T-helper 9 cell (primary cell): ENCODE measurements at regions not wholly inside any gene's neighbourhood (a gene's known extent, or its start where the extent isn't known, plus 50 kb on each side); places are given as distances from the start of the nearest gene placed in this dataset.

Experiments used
- DNase-seq: peaks from one replicate; pipeline ENCODE4 v3.0.0-alpha.2; 2020

DNA sequence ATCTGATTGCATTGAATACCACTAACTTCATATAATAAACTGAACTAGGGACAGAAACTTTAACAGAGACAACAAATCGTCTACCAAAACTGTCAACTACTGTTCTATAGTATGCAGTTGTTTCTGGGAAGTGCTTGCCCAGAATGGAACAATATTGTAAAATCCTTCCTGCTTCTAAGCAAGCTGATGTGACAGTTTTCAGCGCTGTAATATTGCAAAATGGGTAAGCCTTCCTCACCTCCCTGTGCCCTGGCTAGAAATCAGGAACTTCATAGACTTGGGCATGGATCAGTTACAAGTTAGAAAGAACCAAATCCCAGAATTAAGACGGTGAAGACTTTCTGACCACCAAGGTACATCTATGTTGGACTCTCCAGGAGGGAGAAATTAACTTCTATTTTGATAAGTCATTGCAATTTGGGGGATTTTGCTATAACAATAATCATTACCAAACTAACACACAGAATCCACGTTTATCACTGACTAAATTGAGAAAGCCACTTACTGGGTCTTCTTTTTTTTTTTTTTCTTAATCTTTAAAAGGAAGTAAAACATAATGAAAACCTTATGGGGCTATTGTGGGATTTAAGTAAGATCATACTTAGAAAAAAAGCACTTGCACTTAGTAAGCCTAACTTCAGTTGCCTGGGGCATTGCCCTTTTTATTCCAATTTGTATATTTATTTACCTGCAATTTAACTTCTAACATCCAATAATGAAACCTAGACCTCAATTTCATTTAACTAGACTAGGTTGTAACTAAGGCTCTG is 261.5 kb downstream of the TRIB2 start:
- DNase-seq = no peak

DNA sequence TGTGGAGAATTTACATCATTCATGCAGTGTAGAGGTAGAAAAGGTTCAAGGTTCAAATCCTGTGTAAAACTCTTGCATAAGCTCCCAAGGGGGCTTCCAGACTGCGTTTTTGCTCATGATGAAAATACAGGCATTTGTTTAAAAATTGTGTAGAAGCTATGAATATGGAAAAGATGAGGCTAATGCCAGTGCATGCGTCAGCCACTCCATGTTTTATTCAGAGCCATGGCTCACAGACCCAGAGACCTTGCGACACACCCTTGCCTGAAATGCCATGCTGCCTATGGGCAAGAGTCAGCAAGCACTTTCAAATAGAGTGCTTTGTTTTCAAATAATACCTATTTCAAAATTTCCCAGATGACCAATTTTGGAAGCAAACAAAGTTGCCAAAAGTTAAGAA is 262.3 kb downstream of the TRIB2 start:
- DNase-seq = no peak

DNA sequence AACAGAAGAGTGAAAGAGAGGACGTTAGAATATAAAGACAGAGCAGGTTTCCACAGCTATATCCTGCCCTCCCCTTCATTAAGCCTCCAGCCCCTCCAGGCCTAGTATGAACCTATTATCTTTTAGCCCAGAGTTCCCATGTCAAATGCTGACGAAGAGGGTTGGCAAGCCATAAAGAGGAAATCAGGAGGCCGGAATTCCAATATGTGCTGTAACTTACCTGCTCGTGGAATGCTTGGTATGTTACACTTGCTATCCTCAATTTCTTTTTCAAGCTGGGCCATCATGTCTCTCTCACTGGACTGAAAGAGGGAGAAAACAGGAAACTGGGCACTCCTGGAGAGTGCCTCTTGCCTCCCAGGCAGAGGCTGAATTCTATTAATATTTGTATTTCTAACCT is 264.1 kb downstream of the TRIB2 start:
- no peak for DNase-seq

DNA sequence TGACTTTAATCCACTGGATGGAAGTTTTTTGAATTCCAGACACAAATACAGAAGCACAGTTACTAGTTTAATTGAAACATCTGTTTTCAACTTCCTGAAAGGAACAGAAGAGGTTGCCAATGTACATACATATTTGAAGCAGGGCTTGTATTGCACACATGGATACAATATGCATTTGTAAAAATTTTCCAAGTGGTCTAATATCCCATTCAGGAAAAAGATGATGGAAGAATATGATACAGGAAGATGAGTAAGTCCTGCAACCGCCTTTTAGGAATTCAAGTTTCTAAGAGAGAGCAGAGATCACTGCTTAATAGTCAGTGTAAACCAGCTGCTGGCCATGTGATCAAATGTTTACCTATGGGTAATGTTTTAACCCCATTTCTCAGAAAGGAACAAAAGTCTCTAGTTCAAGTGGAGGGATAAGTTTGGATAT is 265.4 kb downstream of the TRIB2 start:
- DNase-seq = no peak

DNA sequence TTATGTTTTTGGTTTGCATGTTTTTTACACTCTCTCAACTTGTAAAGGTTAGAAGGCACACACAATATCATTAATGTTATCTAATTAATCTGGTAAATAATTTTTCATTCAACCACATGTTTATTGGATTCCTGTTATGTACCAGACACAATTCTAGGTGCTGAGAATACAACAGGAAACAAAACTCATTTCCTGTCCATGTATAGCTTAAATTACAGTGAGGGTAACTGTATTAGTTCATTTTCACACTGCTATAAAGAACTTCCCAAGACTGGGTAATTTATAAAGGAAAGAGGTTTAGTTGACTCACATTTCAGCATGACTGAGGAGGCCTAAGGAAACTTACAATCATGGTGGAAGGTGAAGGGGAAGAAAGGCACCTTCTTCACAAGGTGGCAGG is 270.5 kb downstream of the TRIB2 start:
- DNase-seq = no peak

DNA sequence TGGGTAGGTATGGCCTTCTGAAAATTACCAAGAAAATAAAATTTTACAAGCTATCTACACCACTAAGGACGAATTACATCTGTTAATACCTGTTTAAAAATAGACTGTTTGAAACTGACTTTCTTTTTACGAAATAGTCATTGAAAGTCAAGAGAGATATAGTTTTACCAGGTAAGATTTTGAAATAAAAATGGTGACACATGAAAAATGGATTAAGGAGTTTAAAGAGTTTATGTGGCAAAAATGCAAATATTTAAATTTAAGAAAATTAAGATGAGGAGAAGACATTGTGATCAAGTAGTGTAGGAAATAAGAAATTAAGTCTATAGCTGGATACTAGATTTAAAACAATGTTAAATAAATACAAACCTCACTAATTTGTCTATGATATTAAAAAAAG is 271.5 kb downstream of the TRIB2 start:
- DNase-seq = no peak

DNA sequence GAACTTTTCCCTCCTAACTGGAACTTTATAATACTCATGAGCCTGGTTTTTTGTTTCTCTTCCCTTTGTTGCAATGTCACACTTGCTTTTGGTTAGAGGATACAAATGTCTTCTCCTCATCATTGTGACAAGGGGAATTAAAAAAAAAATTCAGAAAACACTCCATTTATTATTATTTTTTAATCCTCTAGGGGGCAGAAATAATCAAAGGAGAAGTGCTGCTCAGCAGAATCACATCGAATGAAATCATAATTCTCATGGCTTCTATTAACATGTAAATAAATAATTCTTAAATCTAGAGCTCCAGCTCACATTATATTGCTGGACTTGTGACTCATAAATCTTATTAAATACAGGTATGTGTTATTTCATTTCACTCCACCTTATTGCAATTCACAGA is 273.8 kb downstream of the TRIB2 start:
- DNase-seq = no peak

DNA sequence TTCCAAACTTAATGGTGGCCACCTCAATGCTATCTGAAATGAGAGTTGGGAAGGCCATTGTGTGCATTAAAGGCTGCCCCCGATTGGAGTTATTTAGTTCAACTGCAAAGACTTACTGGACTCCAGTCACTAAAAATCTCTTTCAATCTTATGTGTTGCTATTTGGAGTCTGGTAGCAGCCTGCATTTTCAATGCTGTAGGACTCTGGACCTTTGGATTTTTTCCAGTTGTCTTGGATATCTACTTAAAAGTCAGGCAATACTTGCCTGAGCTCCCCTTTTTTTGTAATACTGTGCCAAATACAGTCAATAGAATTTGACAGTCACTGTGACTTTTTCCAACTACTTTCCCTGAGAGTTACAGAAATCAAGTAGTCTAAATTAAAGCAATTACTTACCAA is 281.9 kb downstream of the TRIB2 start:
- no peak for DNase-seq

DNA sequence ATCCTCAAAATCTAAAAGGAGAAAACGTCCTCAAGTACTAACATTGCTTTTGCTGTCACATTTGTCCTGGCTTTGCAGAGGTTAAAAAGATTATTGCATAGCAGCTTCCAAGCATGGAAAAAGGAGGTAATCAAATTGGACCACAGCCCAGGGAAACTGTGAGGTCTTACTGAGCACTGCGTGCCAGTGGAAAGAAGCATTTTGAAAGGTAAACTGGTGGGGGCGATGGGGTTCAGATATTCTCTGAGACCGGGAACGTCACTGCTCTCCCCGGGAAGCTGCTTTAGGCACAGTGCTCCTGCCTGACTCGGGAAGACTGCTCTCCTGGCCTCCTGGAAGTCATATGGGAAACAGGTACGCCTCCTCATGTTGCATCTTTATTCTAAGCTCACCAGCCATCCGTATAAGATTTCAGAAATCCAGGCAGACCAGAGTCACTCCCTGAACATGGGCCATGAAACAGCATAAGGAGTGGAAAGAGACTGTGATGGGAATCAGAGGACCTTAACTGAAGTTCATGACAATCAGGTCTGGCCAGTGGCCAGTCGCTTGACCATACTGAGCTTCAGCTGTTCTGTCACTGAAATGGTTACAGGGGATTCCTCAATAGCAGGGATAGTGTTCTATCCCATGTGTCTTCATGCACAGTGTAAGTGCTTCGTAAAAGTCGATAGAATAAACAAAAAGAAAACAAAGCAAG is 284.1 kb downstream of the TRIB2 start:
- no peak for DNase-seq

DNA sequence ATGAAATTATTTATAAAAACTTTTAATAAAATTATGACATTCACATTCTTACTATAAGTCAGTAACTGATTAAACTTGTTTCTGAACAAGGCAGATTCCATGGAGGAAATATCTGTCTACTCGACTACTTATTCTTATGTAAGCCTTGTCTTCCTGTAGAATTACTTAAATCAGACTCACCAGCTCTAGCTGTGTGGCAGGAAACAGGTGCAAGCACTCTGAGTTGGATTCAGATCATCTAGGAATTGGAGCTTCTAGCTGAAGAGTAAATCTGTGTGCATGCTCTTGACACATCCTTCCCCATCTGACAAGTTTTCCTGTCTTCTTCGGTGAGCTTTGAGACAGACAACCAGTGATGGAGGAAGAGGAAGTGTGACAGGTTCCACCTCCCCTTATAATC is 284.7 kb downstream of the TRIB2 start:
- no peak for DNase-seq

DNA sequence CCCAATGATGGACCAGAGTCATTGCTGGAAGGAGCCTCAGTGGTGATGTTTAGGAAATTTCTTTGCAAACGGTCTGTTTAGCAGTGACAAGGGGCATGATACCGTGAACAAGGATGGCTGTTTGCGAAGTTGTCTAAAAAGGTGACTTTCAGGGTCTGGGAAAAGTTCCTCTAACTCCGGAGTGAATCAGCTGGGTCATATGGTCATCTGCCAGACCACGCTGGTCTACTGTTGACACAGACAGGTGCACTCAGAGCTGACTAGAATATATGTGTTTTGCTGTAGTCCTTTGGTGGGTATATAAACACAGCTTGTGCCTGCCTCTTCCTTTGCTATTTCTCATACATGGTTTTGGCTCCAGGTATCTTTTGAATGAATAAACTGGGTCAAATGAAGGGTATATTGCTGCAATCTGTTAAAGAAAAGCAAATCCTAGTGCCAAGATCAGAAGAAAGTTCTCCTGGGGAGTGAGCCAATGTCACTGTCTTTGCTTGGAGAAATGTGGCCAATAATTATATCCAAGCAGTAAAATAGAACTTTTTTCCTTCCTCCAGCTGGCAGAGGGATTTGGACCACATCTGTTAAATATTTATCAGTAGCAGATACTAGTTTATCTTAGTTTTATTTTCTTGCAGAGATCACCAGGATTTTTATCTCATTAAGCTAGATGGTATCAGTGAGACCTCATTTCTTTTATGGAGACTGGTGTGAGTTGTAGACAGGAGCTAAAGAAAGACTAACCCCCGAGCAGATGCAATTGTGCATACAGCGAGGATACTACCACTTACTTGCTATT is 286.0 kb downstream of the TRIB2 start:
- no peak for DNase-seq

DNA sequence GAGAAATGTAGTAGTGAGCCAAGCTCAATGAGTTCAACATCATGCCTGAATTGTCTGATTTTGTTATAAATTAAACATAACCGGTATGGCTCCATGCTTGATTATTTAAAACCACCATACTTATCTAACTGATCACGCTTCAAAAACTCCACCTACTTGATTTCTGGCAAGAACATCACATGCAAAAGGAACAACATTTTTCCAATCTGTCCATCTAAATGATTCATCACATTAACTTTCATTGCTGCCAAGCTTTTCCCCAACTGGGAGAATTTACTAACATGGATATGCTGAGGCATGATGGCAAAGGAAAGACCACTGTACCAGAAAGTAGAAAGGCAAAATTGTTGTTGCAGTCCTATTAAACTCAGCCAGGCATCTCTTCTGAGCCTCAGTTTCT is 286.8 kb downstream of the TRIB2 start:
- DNase-seq = no peak

DNA sequence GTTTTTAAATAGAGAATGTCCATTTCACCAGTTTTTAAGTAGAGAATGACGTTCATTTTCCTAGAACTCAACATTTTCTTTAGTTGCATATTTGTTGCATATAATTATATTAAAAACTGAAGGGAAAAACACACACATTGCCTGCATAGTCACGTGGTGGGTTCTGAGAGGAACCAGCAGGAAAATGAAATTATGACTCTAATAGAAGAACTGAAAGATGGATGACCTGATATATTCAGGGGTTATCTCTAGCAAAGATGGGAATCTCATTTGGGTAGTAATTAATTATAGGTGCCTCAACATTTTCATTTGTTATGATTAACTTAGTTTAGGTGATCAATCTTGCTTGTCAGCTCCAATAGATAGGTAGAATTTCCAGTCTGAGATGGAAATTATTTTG is 288.3 kb downstream of the TRIB2 start:
- no peak for DNase-seq

DNA sequence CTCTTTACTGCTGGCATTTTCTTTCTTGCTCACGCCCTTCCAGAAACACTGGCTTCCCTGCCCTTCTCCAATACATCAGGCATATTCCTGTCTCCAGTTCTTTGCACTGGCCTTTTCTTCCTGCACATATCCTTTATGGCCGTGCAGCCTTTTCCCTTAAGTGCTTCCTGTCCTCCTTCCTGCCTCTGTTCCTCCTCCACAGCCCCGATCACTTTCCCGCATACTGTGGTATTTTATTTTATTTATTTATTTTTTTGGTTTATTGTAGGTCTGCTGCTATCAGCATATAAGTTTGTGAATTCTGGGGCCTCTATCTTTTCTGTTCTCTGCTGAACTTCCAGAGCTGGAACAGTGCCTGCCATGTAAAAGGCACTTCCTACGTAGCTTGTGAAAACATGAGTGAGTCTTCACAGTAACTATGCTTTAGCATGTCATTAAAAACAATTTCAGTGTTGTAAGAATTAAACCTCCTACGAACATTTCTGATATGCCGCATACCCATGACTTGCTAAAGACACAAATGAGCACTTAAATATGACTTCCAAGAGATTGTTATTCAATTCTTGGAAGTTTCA is 289.1 kb downstream of the TRIB2 start:
- DNase-seq = no peak

DNA sequence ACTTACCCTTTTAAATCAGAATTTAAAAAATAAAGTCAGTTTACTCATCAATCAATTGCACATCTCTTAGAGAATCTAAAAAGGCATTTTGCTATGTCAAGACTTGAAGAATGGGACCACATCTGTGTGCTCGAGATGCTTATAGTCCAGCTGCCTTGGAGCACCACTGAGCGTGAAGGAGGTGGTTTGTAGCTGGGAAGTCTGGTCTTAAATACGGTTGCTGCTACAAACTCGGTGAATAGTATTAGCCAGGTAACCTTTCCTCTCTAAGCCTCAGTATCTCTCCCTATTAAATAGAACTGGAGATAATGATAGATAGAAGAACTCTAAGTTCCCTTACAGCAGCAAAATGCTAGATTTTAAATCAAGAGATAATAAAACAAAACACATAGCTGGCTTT is 289.7 kb downstream of the TRIB2 start:
- no peak for DNase-seq

DNA sequence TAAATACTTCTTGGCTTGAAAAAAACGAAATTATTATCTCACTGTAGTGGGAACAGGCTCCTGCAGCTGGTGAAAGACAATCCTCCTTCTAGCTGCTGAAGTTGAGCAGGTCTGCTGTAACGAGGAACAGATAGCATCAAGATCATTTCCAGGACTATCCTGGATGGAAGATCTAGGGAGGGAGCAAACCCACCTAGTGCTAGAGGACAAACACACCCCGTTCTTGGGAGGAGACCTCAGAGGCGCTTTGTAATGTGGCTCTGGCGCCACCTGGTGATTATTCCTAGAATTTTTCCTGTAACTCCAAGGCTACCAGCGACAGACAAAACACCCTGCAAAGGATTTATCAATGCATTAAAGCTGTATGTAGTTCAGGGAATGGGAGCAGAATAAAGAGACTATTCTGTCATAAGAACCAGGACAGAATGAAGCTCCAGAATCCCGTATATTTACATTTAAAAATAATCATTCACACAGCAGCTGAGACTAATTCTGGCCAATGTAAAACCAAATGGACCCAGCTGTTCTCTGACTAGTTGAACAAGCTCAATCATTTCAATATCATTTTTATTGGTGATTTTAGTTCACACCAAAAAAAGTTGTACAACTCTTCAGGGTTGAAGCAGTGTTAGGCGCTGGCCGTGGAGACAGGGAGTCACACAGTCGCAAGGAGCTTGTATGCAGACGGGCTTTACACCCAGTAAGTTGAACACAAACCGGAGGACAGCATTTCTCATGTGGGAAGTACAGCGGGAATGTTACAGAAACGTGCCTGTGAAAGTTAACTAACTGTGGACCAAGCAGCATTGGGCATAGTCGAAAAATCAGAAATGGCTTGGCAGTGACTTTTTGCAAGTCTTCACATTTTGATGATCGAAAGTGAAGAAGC is 290.3 kb downstream of the TRIB2 start:
- DNase-seq = peak; percentile 46

DNA sequence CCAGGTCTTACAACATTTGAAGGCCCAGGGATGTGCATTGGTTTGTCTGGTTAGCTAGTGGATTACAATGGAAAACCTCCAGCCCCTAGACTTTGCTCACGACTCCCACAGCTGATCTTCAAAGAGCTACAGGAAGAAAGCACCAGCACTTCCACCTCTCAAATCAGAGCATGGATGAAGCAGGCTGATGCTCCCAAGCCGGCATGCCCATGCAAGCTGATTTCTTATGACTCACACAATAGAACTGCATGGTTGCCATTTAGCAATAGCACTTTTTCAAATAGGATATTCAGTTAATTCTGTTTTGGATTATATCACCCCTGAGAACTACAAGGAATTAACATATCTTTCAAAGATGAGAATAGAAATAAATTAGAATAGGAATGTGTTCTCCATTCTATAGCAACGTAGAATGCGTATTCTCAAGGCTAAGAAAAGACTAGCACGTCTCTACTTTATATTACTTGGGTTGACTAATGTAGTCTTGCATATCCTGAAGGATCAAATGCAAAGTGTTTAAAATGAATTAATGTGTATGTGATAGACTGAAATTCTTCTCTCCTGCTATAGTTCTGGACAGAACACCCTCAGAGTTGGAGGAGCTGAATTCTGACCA is 292.4 kb downstream of the TRIB2 start:
- no peak for DNase-seq

DNA sequence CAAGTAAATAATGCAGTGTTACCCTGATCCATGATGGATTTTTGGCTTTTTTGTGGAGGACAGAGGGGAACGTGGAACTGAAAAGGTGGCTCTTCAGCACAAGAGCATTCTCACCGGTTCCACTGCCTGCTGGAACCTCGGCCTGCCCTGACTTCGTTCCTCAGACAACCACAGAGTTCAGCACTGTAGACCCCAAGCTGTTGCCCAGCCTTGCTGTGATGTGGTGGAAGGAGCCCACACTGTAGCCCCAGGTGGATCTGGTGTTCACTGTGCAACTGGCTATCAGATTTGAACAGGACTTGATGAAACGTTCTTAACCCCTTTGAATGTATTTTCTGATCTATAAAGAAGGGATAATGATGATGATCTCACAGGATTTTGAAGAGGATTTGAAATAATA is 293.5 kb downstream of the TRIB2 start:
- no peak for DNase-seq

DNA sequence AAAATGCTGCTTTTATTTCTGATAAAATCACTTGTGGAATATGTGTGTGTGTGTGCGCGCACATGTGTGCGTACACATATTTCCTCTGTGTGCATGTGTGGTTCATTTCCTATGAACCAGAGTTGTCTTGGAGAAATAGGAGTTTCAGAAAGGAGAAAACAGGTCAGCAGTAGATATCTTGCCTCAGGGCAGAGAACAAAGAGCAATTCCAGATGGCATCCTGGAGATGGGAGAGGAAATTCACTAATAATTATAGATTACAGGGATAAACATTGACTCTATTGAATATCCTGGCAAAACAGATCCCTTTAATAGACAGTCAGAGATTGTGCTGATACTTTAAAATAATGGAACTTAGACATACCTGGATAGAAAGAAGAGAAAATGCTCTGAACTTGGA is 298.0 kb downstream of the TRIB2 start:
- no peak for DNase-seq

DNA sequence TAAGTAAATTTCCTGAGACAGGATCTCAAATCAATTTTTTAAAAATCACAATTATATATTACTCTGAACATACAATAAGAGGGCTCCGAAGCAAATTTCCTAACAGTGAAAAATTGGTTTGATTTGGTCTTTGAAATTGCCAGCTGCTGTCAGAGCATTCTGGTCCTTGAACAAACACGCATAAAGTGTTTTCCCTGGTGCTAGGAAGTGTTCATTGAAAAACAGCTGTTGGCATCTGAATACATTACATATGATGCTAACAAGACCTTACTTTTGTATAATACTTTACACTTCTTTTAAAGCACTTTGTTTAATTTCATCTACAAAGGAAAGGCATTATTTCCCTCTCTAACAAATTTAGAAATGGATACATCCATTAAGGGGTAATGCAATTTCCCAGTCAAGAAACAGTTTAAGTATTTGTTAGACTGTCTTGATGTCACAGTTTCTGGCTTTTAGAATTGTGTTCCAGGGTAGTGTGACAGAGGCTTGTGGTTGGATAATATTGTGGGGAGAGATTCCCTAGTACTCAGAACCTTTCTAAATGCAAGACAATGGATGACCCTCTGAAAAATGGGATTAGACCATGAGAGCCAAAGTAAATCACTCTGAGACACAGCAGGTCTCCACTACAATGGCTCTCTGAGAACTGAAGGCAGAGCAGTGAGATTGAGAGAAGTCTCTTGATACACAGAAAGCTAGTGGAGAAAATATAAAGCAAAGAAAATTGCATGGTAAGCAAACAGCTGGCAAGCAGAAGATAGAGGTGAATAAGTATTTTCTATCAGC is 299.0 kb downstream of the TRIB2 start:
- DNase-seq = no peak

DNA sequence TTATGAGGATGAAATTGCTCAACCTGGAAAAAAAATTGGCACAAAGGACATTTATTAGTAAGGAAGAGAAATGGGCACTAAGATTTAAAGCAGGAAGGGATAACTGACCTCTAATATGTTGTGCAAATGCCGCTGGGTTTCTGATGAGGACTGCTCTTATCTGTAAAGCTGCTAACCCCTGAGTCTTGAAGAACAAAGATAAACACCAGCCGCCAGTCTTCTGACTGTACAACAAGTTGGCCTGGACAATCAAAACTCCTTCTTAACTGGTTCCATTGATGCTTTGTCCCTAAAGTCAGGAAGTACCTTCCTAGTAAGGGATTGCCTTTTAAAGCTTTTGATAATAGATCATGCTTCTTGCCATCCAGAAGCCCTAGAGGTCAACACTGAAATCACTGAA is 301.8 kb downstream of the TRIB2 start:
- no peak for DNase-seq
